Heart left ventricle (tissue), 13 donors: ENCODE measurements at regions not wholly inside any gene's neighbourhood (a gene's known extent, or its start where the extent isn't known, plus 50 kb on each side); places are given as distances from the start of the nearest gene placed in this dataset.

Source experiments
- CTCF ChIP-seq, 12 donors: fragments of 200-600 bp; sonication (generic) in 4 of 12; IDR thresholded peaks; one replicate each; pipeline versions ENCODE4 v1.5.0 to v1.8.0; 2018 to 2022; ENCODE audit warnings: antibody characterized with exemption in 12 of 12, mild to moderate bottlenecking in 5 of 12
- POLR2A ChIP-seq, 2 donors: fragments of 450-650 bp; IDR thresholded peaks; one replicate each; pipeline ENCODE4 v1.6.1; 2017; ENCODE audit warnings: antibody characterized with exemption in 2 of 2, mild to moderate bottlenecking in 2 of 2, moderate library complexity in 2 of 2
- donor health status: ischemic (EF 13 %, LVEDD 7.1; RV severe dilation, severe dysfunction).
- donor health status: DM: no; HTN: yes; CAD: no.
- donor health status: DM: no; HTN: no; CAD: no.
- donor health status: ischemic (EF 25% LVEDD 6.9; RV normal size, moderate dysfunction).
- donor health status: ischemic (EF 25% LVEDD 5.7; RV mildly dilated, moderate dysfunction).
- donor health status: ischemic (EF 35%, LVEDD 5.7; RV mildly dilated, moderate dysfunction).
- donor health status: nonischemic (EF 11% LVEDD 7.7; RV severe dilation, severe dysfunction).
- donor health status: DM: yes; HTN: yes; CAD: no.
- donor health status: PGD.
- donor health status: ischemic (EF 29% LVEDD 5.4; RV normal size, mild dysfunction).
- donor health status: nonischemic (EF 23%, LVEDD 6.1; RV moderate dilation, normal function).

GRCh38 chr21:38956521-38956855, 150.8 kb downstream of the ETS2 start:
- no peak for TF ChIP-seq CTCF (IDR thresholded peaks at IDR 0.05)
- no peak for TF ChIP-seq POLR2A (IDR thresholded peaks at IDR 0.05)
